Neuronal stem cell (in vitro differentiated cells): ENCODE measurements at regions not wholly inside any gene's neighbourhood (a gene's known extent, or its start where the extent isn't known, plus 50 kb on each side); places are given as distances from the start of the nearest gene placed in this dataset.
A peak's percentile ranks its signal among the peaks of the same experiment; 100 is the strongest.

Experiments
- DNase-seq: peaks from one replicate; pipeline ENCODE4 v3.0.0-alpha.2; 2013; ENCODE audit warnings: low spot score
- H2AFZ ChIP-seq: one replicate; pipeline ENCODE4 v1.6.1; 2013; ENCODE audit warnings: mild to moderate bottlenecking, low read length, inconsistent platforms
- H2AK5ac ChIP-seq: 2 replicates; pipeline ENCODE4 v1.6.1; 2013; ENCODE audit warnings: low read depth, mild to moderate bottlenecking, inconsistent platforms, low read length, moderate library complexity, mixed read lengths
- H2BK120ac ChIP-seq: 2 replicates; pipeline ENCODE4 v1.6.1; 2013; ENCODE audit warnings: low read depth, mild to moderate bottlenecking, inconsistent platforms, low read length, moderate library complexity, mixed read lengths
- H2BK12ac ChIP-seq: one replicate; pipeline ENCODE4 v1.6.1; 2013; ENCODE audit warnings: low read length, inconsistent platforms
- H2BK15ac ChIP-seq: 2 replicates; pipeline ENCODE4 v1.6.1; 2013; ENCODE audit warnings: mild to moderate bottlenecking, low read length, inconsistent platforms, mixed read lengths
- H2BK5ac ChIP-seq: one replicate; pipeline ENCODE4 v1.6.1; 2013; ENCODE audit warnings: inconsistent platforms, mild to moderate bottlenecking, low read length, moderate library complexity
- H3K14ac ChIP-seq: one replicate; pipeline ENCODE4 v1.6.1; 2013; ENCODE audit warnings: low read length, inconsistent platforms
- H3K18ac ChIP-seq: 2 replicates; pipeline ENCODE4 v1.6.1; 2013; ENCODE audit warnings: low read length, inconsistent platforms
- H3K23ac ChIP-seq: 2 replicates; pipeline ENCODE4 v1.6.1; 2013; ENCODE audit warnings: low read depth, mild to moderate bottlenecking, mixed read lengths, low read length, inconsistent platforms; ENCODE audit not compliant: poor library complexity
- H3K27ac ChIP-seq: replicated peaks from 3 replicates; pipeline ENCODE4 v1.5.1; 2013; ENCODE audit warnings: low read length, inconsistent platforms
- H3K27me3 ChIP-seq, 3 experiments: 2 replicates each; pipeline ENCODE4 v1.6.1; 2013; ENCODE audit warnings: low read length in 3 of 3, mild to moderate bottlenecking in 2 of 3, inconsistent platforms in 1 of 3, low read depth in 1 of 3, mixed read lengths in 1 of 3, moderate library complexity in 1 of 3; ENCODE audit not compliant: control insufficient read depth in 3 of 3, insufficient read depth in 3 of 3
- H3K36me3 ChIP-seq, 2 donors: replicated peaks in 1 of 2; 2 replicates each; pipeline ENCODE4 v1.6.1; 2013; ENCODE audit warnings: low read length in 2 of 2; ENCODE audit not compliant: control insufficient read depth in 2 of 2, insufficient read depth in 2 of 2
- H3K4ac ChIP-seq: 2 replicates; pipeline ENCODE4 v1.6.1; 2013; ENCODE audit warnings: inconsistent platforms, mild to moderate bottlenecking, low read length, moderate library complexity
- H3K4me1 ChIP-seq, 2 donors: 1 replicate in 1 of 2; 2 replicates in 1 of 2; pipeline ENCODE4 v1.6.1; 2013; ENCODE audit warnings: low read length in 2 of 2, low read depth in 1 of 2; ENCODE audit not compliant: control insufficient read depth in 2 of 2, insufficient read depth in 1 of 2
- H3K4me2 ChIP-seq: one replicate; pipeline ENCODE4 v1.6.1; 2013; ENCODE audit warnings: mild to moderate bottlenecking, low read length, inconsistent platforms; ENCODE audit not compliant: insufficient read depth, poor library complexity, severe bottlenecking
- H3K4me3 ChIP-seq, 2 donors: 2 replicates each; pipeline ENCODE4 v1.5.1; 2013; ENCODE audit warnings: low read length in 2 of 2, mild to moderate bottlenecking in 2 of 2, inconsistent platforms in 1 of 2, moderate library complexity in 1 of 2
- H3K79me1 ChIP-seq: one replicate; pipeline ENCODE4 v1.6.1; 2013; ENCODE audit warnings: low read depth, mild to moderate bottlenecking, inconsistent platforms, low read length, moderate library complexity
- H3K9ac ChIP-seq: one replicate; pipeline ENCODE4 v1.6.1; 2013; ENCODE audit warnings: mild to moderate bottlenecking, low read depth, low read length, inconsistent platforms; ENCODE audit not compliant: poor library complexity
- H3K9me3 ChIP-seq, 2 donors: replicated peaks in 1 of 2; 2 replicates each; pipeline versions ENCODE3 to v1.6.1; 2013; ENCODE audit warnings: low read length in 2 of 2, mild to moderate bottlenecking in 2 of 2, inconsistent platforms in 1 of 2, low read depth in 1 of 2, mixed read lengths in 1 of 2, moderate library complexity in 1 of 2; ENCODE audit not compliant: control insufficient read depth in 2 of 2, insufficient read depth in 1 of 2
- H4K8ac ChIP-seq: one replicate; pipeline ENCODE4 v1.6.1; 2013; ENCODE audit warnings: low read depth, mild to moderate bottlenecking, inconsistent platforms, low read length, moderate library complexity
- H4K91ac ChIP-seq: one replicate; pipeline ENCODE4 v1.6.1; 2013; ENCODE audit warnings: low read length, low read depth, mild to moderate bottlenecking, inconsistent platforms; ENCODE audit not compliant: poor library complexity
- WGBS, 2 donors: extraction: QIAGEN DNeasy Blood & Tissue Kit; methylation state at CpG; one replicate each; pipeline ENCODE4 v1.1.7; 2013; ENCODE audit warnings: missing lambda C conversion rate in 2 of 2, mixed read lengths in 1 of 2; ENCODE audit not compliant: insufficient read length in 2 of 2, insufficient replicate concordance in 1 of 2; ENCODE audit errors: extremely low coverage in 2 of 2; 5-methylcytosine and 5-hydroxymethylcytosine counted together

GRCh38 chr1:194598098-194598497 lies 1411.7 kb upstream of the B3GALT2 start:
- H3K9me3 ChIP-seq, result no peaks in the 10 kb centered on the region
- no peak overlapping the region for H2AK5ac ChIP-seq
- no CpG with 5 or more reads among the region's 1 CpG for WGBS, 2 donors

GRCh38 chr1:194586302-194586701 lies 1399.9 kb upstream of the B3GALT2 start:
- Histone ChIP-seq H3K4ac (no peak overlapping the region), H3K4me1 (no peaks in the 10 kb centered on the region), H3K18ac (no peak overlapping the region), H4K91ac (no peak overlapping the region), H2BK12ac (no peak overlapping the region), H2AFZ (no peak overlapping the region), H3K4me3 (no peak overlapping the region), H3K27me3 (no peaks in the 10 kb centered on the region), H2AK5ac (no peak overlapping the region), H2BK5ac (no peak overlapping the region), H3K23ac (no peak overlapping the region), H3K14ac (no peak overlapping the region), H3K4me2 (no peak overlapping the region), H2BK15ac (no peak overlapping the region), H2BK120ac (no peak overlapping the region), H3K9ac (no peak overlapping the region), H3K27ac (no peak overlapping the region), H3K79me1 (no peaks in the 10 kb centered on the region), H4K8ac (no peak overlapping the region), H3K9me3 (no peaks in the 10 kb centered on the region), H3K36me3 (no peaks in the 10 kb centered on the region)
- no CpG with 5 or more reads among the region's 1 CpG for WGBS, 2 donors
- DNase-seq, result no peak

More at GRCh38 chr1:194598098-194598497, 1411.7 kb upstream of the B3GALT2 start:
- Histone ChIP-seq H3K14ac (no peak overlapping the region), H2BK12ac (no peak overlapping the region), H3K23ac (no peak overlapping the region), H3K9ac (no peak overlapping the region), H3K18ac (no peak overlapping the region), H3K4me2 (no peak overlapping the region), H3K4me3 (no peak overlapping the region), H3K79me1 (no peaks in the 10 kb centered on the region), H2BK5ac (no peak overlapping the region), H3K4me1 (no peaks in the 10 kb centered on the region), H4K8ac (no peak overlapping the region), H2AFZ (peak overlapping the region; percentile 84), H3K27me3 (no peaks in the 10 kb centered on the region), H4K91ac (no peak overlapping the region), H3K27ac (no peak overlapping the region), H2BK15ac (no peak overlapping the region), H3K36me3 (no peaks in the 10 kb centered on the region), H3K4ac (no peak overlapping the region), H2BK120ac (no peak overlapping the region)
- peak; percentile 0 for DNase-seq

GRCh38 chr1:194584052-194584451 lies 1397.6 kb upstream of the B3GALT2 start:
- no peaks in the 10 kb centered on the region for H3K4me1 ChIP-seq
- no peak overlapping the region for H3K14ac ChIP-seq
- no peak overlapping the region for H3K4me2 ChIP-seq
- H3K9me3 ChIP-seq, result no peaks in the 10 kb centered on the region
- no peaks in the 10 kb centered on the region for H3K79me1 ChIP-seq
- H3K4ac ChIP-seq, result no peak overlapping the region
- H2AFZ ChIP-seq, result no peak overlapping the region
- no peak overlapping the region for H3K18ac ChIP-seq
- no peak overlapping the region for H2BK15ac ChIP-seq
- H3K27me3 ChIP-seq, result no peaks in the 10 kb centered on the region
- DNase-seq, result no peak
- no peak overlapping the region for H3K4me3 ChIP-seq
- H3K36me3 ChIP-seq, result no peaks in the 10 kb centered on the region
- no peak overlapping the region for H2BK5ac ChIP-seq
- H4K8ac ChIP-seq, result no peak overlapping the region
- H4K91ac ChIP-seq, result no peak overlapping the region
- H2BK120ac ChIP-seq, result no peak overlapping the region
- H3K27ac ChIP-seq, result no peak overlapping the region
- H3K9ac ChIP-seq, result no peak overlapping the region
- no CpG with 5 or more reads among the region's 1 CpG for WGBS, 2 donors
- no peak overlapping the region for H2AK5ac ChIP-seq
- H3K23ac ChIP-seq, result no peak overlapping the region
- H2BK12ac ChIP-seq, result no peak overlapping the region

GRCh38 chr1:194570476-194570875 lies 1384.1 kb upstream of the B3GALT2 start:
- no peak for DNase-seq
- H3K9me3 ChIP-seq, result no peaks in the 10 kb centered on the region
- no peak overlapping the region for H3K4me2 ChIP-seq
- H4K8ac ChIP-seq, result no peak overlapping the region
- no peak overlapping the region for H2BK15ac ChIP-seq
- H3K23ac ChIP-seq, result no peak overlapping the region
- H3K4me1 ChIP-seq, result no peaks in the 10 kb centered on the region
- H4K91ac ChIP-seq, result no peak overlapping the region
- no peak overlapping the region for H3K4me3 ChIP-seq
- no peak overlapping the region for H2BK12ac ChIP-seq
- H3K18ac ChIP-seq, result no peak overlapping the region
- no peaks in the 10 kb centered on the region for H3K36me3 ChIP-seq
- no peak overlapping the region for H2BK120ac ChIP-seq
- no peak overlapping the region for H2AFZ ChIP-seq
- H3K27ac ChIP-seq, result no peak overlapping the region
- no peaks in the 10 kb centered on the region for H3K27me3 ChIP-seq
- H3K79me1 ChIP-seq, result no peaks in the 10 kb centered on the region
- H3K4ac ChIP-seq, result no peak overlapping the region
- no peak overlapping the region for H3K9ac ChIP-seq
- no peak overlapping the region for H2AK5ac ChIP-seq
- H3K14ac ChIP-seq, result no peak overlapping the region
- no peak overlapping the region for H2BK5ac ChIP-seq
